ENCODE measurements at regions not wholly inside any gene's neighbourhood (a gene's known extent, or its start where the extent isn't known, plus 50 kb on each side); places are given as distances from the start of the nearest gene placed in this dataset.

DNA sequence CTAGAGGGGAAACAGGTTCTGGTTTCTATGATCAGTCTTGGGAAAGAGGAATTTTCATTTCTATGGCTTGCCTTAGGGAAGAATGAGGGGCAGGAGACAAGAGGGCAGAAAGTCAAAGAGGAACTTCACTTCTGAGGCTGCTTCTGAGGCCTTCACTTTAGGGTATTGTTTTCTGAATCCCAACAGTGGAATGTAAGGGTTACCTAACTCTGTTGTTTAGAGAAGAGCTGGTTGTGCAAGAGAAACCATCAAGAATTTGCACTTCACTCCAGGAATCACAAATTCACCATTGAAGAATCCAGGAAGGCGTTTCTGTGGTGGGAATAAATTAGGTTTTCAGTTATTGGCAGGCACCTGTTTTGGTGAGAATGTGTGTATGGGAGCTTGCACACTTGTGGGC, 126.7 kb upstream of the AMOT start:
- BruUV-seq (replicated peaks): no TSS peak
- no peak for TF ChIP-seq EZH2 (IDR thresholded peaks at IDR 0.05; ENCODE audit: low read length, unreplicated experiment)
- no peak for TF ChIP-seq EZH2phosphoT487 (IDR thresholded peaks at IDR 0.05; ENCODE audit: borderline replicate concordance, low read length)
- TF ChIP-seq, protein P1, sequence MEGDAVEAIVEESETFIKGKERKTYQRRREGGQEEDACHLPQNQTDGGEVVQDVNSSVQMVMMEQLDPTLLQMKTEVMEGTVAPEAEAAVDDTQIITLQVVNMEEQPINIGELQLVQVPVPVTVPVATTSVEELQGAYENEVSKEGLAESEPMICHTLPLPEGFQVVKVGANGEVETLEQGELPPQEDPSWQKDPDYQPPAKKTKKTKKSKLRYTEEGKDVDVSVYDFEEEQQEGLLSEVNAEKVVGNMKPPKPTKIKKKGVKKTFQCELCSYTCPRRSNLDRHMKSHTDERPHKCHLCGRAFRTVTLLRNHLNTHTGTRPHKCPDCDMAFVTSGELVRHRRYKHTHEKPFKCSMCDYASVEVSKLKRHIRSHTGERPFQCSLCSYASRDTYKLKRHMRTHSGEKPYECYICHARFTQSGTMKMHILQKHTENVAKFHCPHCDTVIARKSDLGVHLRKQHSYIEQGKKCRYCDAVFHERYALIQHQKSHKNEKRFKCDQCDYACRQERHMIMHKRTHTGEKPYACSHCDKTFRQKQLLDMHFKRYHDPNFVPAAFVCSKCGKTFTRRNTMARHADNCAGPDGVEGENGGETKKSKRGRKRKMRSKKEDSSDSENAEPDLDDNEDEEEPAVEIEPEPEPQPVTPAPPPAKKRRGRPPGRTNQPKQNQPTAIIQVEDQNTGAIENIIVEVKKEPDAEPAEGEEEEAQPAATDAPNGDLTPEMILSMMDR (conservative IDR thresholded peaks at IDR 0.05; ENCODE audit: low read depth, low read length): no peak
- Histone ChIP-seq H2AFZ (ENCODE audit: low read length) (no peak overlapping the region), H3F3A (ENCODE audit: low read length, unreplicated experiment) (no peaks in the 10 kb centered on the region), H3K4me1 (ENCODE audit: insufficient read depth, low read length) (no peaks in the 10 kb centered on the region), H3K9me2 (replicated peaks; ENCODE audit: low read length) (no peaks in the 10 kb centered on the region), H3K27me3 (ENCODE audit: low read length) (no peaks in the 10 kb centered on the region), H3K36me3 (ENCODE audit: low read depth, low read length) (no peaks in the 10 kb centered on the region), H3K9ac (ENCODE audit: low read length) (no peak overlapping the region), H3K4me2 (ENCODE audit: low read length) (no peak overlapping the region), H3K9me3 (ENCODE audit: low read length) (no peaks in the 10 kb centered on the region), H3K27ac (ENCODE audit: low read length) (no peak overlapping the region), H4K20me1 (ENCODE audit: low read length) (no peaks in the 10 kb centered on the region), H3K79me2 (ENCODE audit: low read length) (no peaks in the 10 kb centered on the region), H3K4me3 (ENCODE audit: low read length) (no peak overlapping the region)
- no peak for ATAC-seq
- intact Hi-C loops (cut with micrococcal nuclease): no loop called here
- DNase-seq: no peak
- CTCF ChIA-PET: no interaction called here
- POLR2A ChIA-PET (ENCODE audit: unreplicated experiment): no interaction called here

DNA sequence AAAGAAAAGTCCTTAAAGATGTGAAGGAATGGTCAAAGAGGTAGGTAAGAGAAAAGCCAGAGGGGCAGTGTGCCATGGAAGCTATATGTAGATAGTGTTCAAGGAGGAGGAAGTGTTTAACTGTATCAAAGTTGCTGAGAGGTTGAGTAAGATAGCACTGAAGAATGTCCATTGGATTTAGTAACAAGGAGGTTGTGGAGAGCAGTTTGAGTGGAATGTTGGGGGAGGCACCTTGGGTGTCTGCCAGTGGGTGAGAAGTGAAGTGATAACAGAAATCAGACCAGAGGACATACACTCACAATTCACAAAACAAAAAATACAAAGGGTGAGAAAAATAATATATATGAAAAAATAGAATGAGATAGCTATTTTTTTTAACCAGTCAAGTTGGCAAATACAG, 121.3 kb upstream of the AMOT start:
- Histone ChIP-seq H3K9me2 (replicated peaks; ENCODE audit: low read length) (no peaks in the 10 kb centered on the region), H3K27me3 (ENCODE audit: low read length) (no peaks in the 10 kb centered on the region), H3K4me3 (ENCODE audit: low read length) (no peak overlapping the region), H3F3A (ENCODE audit: low read length, unreplicated experiment) (no peaks in the 10 kb centered on the region), H3K27ac (ENCODE audit: low read length) (no peak overlapping the region), H4K20me1 (ENCODE audit: low read length) (no peaks in the 10 kb centered on the region), H3K4me2 (ENCODE audit: low read length) (no peak overlapping the region), H2AFZ (ENCODE audit: low read length) (no peak overlapping the region), H3K9me3 (ENCODE audit: low read length) (no peaks in the 10 kb centered on the region), H3K9ac (ENCODE audit: low read length) (no peak overlapping the region), H3K4me1 (ENCODE audit: insufficient read depth, low read length) (no peaks in the 10 kb centered on the region), H3K79me2 (ENCODE audit: low read length) (no peaks in the 10 kb centered on the region), H3K36me3 (ENCODE audit: low read depth, low read length) (no peaks in the 10 kb centered on the region)
- DNase-seq (no peak), ATAC-seq (no peak)
- ChIA-PET CTCF (no interaction called here), POLR2A (ENCODE audit: unreplicated experiment) (no interaction called here)
- no TSS peak for BruUV-seq (replicated peaks)
- TF ChIP-seq EZH2phosphoT487 (IDR thresholded peaks at IDR 0.05; ENCODE audit: borderline replicate concordance, low read length) (no peak), EZH2 (IDR thresholded peaks at IDR 0.05; ENCODE audit: low read length, unreplicated experiment) (no peak)
- TF ChIP-seq, protein P1 (conservative IDR thresholded peaks at IDR 0.05; ENCODE audit: low read depth, low read length): no peak
- intact Hi-C loops (cut with micrococcal nuclease): no loop called here

DNA sequence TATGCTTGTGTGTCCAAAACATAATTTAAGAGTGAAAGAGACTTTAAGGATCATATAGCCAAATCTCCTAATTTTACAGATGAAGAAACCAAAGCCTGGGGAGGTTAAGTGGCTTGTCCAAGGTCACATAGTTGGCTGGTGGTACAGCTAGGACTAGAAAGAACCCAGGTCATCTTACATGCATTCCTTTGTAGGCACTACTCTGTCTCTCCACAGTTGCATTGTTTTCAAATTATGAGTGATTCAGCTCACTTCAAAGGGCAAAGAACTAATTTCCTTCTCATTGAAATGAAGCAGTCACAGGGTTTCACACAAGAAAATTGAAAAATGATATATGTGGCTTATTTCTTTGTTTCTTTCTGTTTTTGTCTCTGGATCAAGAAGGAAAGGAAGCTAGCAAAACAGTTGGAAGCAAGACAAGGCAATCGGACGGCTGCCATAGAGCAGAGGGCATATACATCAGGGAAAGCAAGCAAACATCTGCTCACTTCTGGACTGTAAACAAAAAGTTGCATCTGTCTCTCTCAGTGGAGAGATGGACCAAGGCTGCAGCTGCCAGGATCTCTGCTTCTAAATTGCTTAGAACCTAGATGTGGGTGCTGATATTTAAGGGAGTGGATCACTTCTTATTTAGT, 107.5 kb upstream of the AMOT start:
- BruUV-seq (replicated peaks): no TSS peak
- H3K79me2 ChIP-seq (ENCODE audit: low read length): no peaks in the 10 kb centered on the region
- DNase-seq (no peak), ATAC-seq (no peak)
- no peak for TF ChIP-seq EZH2phosphoT487 (IDR thresholded peaks at IDR 0.05; ENCODE audit: borderline replicate concordance, low read length)
- no peak for TF ChIP-seq EZH2 (IDR thresholded peaks at IDR 0.05; ENCODE audit: low read length, unreplicated experiment)
- TF ChIP-seq, protein P1 (conservative IDR thresholded peaks at IDR 0.05; ENCODE audit: low read depth, low read length): no peak
- CTCF ChIA-PET: no interaction called here
- no peaks in the 10 kb centered on the region for H3F3A ChIP-seq (ENCODE audit: low read length, unreplicated experiment)
- POLR2A ChIA-PET (ENCODE audit: unreplicated experiment): no interaction called here
- no peak overlapping the region for H3K9ac ChIP-seq (ENCODE audit: low read length)
- no peaks in the 10 kb centered on the region for H4K20me1 ChIP-seq (ENCODE audit: low read length)
- no peaks in the 10 kb centered on the region for H3K36me3 ChIP-seq (ENCODE audit: low read depth, low read length)
- intact Hi-C loops (cut with micrococcal nuclease): no loop called here
- no peaks in the 10 kb centered on the region for H3K27me3 ChIP-seq (ENCODE audit: low read length)
- no peak overlapping the region for H2AFZ ChIP-seq (ENCODE audit: low read length)
- no peaks in the 10 kb centered on the region for H3K9me2 ChIP-seq (replicated peaks; ENCODE audit: low read length)
- H3K4me3 ChIP-seq (ENCODE audit: low read length): no peak overlapping the region
- H3K27ac ChIP-seq (ENCODE audit: low read length): no peak overlapping the region
- H3K4me2 ChIP-seq (ENCODE audit: low read length): no peak overlapping the region
- H3K9me3 ChIP-seq (ENCODE audit: low read length): no peaks in the 10 kb centered on the region
- no peaks in the 10 kb centered on the region for H3K4me1 ChIP-seq (ENCODE audit: insufficient read depth, low read length)
